Bronchial epithelial cell (primary cell): ENCODE measurements at regions not wholly inside any gene's neighbourhood (a gene's known extent, or its start where the extent isn't known, plus 50 kb on each side); places are given as distances from the start of the nearest gene placed in this dataset.

Experiments
- DNase-seq: peaks from one replicate; pipeline ENCODE4 v3.0.0-alpha.2; 2010; ENCODE audit warnings: low read depth
- FAIRE-seq: peaks from 2 replicates; lab custom pipeline; 2011; peaks lifted over from hg19 to GRCh38; lab: Jason Lieb, UNC
- H3K27me3 ChIP-seq: 2 replicates; pipeline ENCODE4 v1.5.1; 2011; ENCODE audit warnings: low read length; ENCODE audit not compliant: control insufficient read depth, insufficient read depth
- H3K36me3 ChIP-seq: 2 replicates; pipeline ENCODE4 v1.5.1; 2011; ENCODE audit warnings: low read length; ENCODE audit not compliant: control insufficient read depth, insufficient read depth
- H3K4me3 ChIP-seq: 2 replicates; pipeline ENCODE4 v1.5.1; 2011; ENCODE audit warnings: mild to moderate bottlenecking, low read depth, low read length, control low read depth
- TF ChIP-seq, protein P1 (sequence below): IDR thresholded peaks from 2 replicates; pipeline ENCODE4 v1.5.1; 2011; ENCODE audit warnings: mild to moderate bottlenecking, moderate library complexity, low read length, control low read depth, inconsistent platforms; ENCODE audit not compliant: insufficient read depth, severe bottlenecking

DNA sequence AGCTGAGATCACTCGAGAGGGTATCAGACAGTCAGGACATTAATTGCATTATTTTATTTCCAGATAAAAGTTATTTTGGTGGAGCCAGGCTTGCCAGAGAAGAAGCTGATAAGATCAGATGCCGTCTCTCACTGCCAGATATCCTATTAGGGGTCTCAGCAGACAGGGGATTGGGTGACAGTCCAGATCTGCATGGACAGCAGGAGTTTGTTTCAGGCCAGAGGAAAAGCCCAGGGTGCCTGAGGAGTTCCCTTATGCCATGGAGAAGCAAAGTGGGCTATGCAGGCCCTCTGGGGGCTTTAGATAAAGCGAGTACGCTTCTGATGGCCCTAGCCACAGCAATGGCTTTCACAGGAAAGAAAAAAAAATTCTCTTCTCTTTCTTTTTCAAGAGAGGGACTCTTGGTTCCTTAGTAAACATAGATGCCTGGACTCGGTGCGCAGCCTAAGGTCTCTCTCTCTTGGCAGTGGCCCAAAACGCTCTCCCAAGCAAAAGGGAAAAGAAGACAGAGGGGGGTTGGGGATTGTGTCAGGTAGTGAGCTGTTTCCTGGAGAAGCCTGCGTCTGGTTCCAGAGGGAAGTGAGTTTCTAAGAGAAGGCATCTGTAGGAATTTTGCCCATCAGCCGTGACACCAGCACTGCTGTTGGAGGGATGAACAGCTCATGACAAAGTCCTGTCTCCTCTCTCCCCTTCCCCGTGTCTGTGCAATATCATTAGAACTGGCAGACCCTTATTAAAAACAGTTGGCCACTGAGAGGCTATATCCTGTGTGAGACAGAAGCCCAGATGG, 166.3 kb upstream of the FOXF1 start:
- TF ChIP-seq, protein P1, sequence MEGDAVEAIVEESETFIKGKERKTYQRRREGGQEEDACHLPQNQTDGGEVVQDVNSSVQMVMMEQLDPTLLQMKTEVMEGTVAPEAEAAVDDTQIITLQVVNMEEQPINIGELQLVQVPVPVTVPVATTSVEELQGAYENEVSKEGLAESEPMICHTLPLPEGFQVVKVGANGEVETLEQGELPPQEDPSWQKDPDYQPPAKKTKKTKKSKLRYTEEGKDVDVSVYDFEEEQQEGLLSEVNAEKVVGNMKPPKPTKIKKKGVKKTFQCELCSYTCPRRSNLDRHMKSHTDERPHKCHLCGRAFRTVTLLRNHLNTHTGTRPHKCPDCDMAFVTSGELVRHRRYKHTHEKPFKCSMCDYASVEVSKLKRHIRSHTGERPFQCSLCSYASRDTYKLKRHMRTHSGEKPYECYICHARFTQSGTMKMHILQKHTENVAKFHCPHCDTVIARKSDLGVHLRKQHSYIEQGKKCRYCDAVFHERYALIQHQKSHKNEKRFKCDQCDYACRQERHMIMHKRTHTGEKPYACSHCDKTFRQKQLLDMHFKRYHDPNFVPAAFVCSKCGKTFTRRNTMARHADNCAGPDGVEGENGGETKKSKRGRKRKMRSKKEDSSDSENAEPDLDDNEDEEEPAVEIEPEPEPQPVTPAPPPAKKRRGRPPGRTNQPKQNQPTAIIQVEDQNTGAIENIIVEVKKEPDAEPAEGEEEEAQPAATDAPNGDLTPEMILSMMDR = no peak

DNA sequence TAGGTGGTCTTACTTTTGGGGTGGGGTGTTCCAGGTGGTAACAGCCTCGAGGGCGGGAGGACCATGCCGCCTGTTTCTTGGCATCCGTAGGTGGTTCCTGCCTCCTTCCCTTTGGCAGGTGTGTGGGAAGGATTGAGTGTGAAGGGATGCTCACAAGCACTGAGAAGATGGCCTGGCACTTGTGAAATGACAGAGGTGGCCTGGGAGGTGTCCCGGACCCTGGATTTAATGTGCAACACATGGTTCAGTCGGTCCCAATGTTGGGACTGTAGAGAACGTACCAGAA, 165.8 kb upstream of the FOXF1 start:
- DNase-seq (no peak), FAIRE-seq (no peak)
- Histone ChIP-seq H3K4me3 (no peak overlapping the region), H3K27me3 (no peaks in the 10 kb centered on the region), H3K36me3 (no peaks in the 10 kb centered on the region)
- TF ChIP-seq, protein P1 = no peak

More for the DNA sequence above, 166.3 kb upstream of the FOXF1 start:
- FAIRE-seq (no peak), DNase-seq (no peak)
- Histone ChIP-seq H3K36me3 (no peaks in the 10 kb centered on the region), H3K27me3 (no peaks in the 10 kb centered on the region), H3K4me3 (no peak overlapping the region)

DNA sequence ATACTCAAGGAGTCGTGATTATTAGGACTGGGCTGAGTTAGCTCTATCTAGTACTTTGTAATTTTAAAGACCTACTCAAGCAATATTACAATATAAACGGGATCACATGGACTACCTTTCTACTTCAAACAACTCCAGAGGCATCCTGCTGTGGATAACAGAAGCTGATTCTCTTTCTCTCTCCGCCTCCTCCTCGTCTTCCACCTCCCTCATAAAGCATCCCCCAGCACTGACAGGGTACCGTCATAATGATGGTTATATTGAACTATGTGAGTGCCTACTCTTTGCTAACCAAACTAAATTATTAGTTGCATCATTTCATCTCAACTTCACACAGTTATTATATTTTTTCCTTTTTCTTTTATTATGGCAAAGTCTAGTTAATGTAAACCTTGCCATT, 165.4 kb upstream of the FOXF1 start:
- FAIRE-seq (no peak), DNase-seq (no peak)
- Histone ChIP-seq H3K27me3 (no peaks in the 10 kb centered on the region), H3K4me3 (no peak overlapping the region), H3K36me3 (no peaks in the 10 kb centered on the region)
- TF ChIP-seq, protein P1 = no peak

DNA sequence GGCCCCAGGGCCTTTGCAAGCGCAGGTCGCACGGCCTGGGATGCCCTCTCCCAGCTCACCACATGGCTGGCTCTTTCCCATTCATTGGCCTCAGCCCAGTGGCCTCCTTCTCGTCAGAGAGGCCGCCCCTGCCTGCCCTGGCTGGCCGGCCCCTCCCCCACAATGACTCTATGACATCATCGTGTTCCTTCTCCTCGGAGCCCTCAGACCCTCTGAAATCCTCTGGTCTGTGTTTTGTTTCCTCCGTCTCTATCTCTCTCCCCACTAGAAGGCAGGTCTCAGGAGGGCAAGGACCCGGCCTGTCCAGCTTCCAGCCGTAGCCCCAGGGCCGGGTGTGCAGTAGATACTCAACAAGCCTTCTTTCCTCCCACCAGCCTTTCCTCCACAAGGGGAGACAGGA, 164.8 kb upstream of the FOXF1 start:
- Histone ChIP-seq H3K4me3 (no peak overlapping the region), H3K36me3 (no peaks in the 10 kb centered on the region), H3K27me3 (no peaks in the 10 kb centered on the region)
- DNase-seq (no peak), FAIRE-seq (no peak)
- TF ChIP-seq, protein P1 = no peak

DNA sequence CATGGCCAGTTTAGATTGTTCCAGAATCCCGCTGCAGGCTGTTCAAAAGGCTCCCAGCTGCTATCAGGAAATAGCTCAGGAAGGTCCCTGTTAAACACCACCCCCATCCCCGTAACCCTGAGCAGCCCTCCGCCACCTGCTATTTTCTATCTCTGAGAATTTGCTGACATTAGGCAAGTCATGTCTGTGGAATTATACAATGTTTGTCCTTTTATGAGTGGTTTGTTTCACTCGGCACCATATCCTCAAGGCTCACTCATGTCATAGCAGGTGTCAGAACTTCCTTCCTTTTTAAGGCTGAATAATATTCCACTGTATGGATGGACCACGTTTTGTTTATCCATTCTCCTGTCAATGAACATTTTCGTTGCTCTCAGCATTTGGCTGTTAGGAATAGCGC, 164.3 kb upstream of the FOXF1 start:
- DNase-seq = no peak
- Histone ChIP-seq H3K36me3 (no peaks in the 10 kb centered on the region), H3K27me3 (no peaks in the 10 kb centered on the region), H3K4me3 (no peak overlapping the region)
- no peak for FAIRE-seq
- TF ChIP-seq, protein P1 = no peak

DNA sequence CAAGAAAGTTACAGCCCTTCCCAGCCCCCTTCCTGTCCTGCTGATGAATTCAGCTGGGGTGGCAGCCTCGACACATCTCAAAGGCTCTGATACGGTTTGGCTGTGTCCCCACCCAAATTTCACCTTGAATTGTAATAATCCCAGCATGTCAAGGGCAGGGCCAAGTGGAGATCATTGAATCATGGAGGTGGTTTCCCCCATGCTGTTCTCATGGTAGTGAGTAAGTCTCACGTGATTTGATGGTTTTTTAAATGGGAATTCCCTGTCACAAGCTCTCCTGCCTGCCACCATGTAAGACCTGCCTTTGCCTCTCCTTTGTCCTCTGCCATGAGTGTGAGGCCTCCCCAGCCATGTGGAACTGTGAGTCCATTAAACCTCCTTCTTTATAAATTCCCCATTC, 163.2 kb upstream of the FOXF1 start:
- Histone ChIP-seq H3K36me3 (no peaks in the 10 kb centered on the region), H3K27me3 (no peaks in the 10 kb centered on the region), H3K4me3 (no peak overlapping the region)
- DNase-seq (no peak), FAIRE-seq (no peak)
- TF ChIP-seq, protein P1 = no peak
